Epithelial cell of esophagus (primary cell): ENCODE measurements at regions not wholly inside any gene's neighbourhood (a gene's known extent, or its start where the extent isn't known, plus 50 kb on each side); places are given as distances from the start of the nearest gene placed in this dataset.

Experiments used
- DNase-seq: peaks from one replicate; pipeline ENCODE4 v3.0.0; 2010; ENCODE audit warnings: low read depth
- H3K4me3 ChIP-seq: 2 replicates; pipeline ENCODE4 v1.5.1; 2011; ENCODE audit warnings: mild to moderate bottlenecking, low read length, control low read depth
- TF ChIP-seq, protein P1 (sequence below): IDR thresholded peaks from 2 replicates; pipeline ENCODE4 v1.5.1; 2011; ENCODE audit warnings: low read depth, mild to moderate bottlenecking, low read length, control low read depth, inconsistent platforms; ENCODE audit not compliant: insufficient read depth; ENCODE audit errors: missing control alignments

- H3K4me3 ChIP-seq: no peak overlapping the region
- TF ChIP-seq, protein P1, sequence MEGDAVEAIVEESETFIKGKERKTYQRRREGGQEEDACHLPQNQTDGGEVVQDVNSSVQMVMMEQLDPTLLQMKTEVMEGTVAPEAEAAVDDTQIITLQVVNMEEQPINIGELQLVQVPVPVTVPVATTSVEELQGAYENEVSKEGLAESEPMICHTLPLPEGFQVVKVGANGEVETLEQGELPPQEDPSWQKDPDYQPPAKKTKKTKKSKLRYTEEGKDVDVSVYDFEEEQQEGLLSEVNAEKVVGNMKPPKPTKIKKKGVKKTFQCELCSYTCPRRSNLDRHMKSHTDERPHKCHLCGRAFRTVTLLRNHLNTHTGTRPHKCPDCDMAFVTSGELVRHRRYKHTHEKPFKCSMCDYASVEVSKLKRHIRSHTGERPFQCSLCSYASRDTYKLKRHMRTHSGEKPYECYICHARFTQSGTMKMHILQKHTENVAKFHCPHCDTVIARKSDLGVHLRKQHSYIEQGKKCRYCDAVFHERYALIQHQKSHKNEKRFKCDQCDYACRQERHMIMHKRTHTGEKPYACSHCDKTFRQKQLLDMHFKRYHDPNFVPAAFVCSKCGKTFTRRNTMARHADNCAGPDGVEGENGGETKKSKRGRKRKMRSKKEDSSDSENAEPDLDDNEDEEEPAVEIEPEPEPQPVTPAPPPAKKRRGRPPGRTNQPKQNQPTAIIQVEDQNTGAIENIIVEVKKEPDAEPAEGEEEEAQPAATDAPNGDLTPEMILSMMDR: no peak
- DNase-seq: no peak
Observed at GRCh38 chr15:100765467-100766241, 114.0 kb upstream of the ALDH1A3 start.

- DNase-seq: no peak
- no peak overlapping the region for H3K4me3 ChIP-seq
- TF ChIP-seq, protein P1: no peak
Observed at GRCh38 chr15:100766243-100767000, 113.2 kb upstream of the ALDH1A3 start.

DNA sequence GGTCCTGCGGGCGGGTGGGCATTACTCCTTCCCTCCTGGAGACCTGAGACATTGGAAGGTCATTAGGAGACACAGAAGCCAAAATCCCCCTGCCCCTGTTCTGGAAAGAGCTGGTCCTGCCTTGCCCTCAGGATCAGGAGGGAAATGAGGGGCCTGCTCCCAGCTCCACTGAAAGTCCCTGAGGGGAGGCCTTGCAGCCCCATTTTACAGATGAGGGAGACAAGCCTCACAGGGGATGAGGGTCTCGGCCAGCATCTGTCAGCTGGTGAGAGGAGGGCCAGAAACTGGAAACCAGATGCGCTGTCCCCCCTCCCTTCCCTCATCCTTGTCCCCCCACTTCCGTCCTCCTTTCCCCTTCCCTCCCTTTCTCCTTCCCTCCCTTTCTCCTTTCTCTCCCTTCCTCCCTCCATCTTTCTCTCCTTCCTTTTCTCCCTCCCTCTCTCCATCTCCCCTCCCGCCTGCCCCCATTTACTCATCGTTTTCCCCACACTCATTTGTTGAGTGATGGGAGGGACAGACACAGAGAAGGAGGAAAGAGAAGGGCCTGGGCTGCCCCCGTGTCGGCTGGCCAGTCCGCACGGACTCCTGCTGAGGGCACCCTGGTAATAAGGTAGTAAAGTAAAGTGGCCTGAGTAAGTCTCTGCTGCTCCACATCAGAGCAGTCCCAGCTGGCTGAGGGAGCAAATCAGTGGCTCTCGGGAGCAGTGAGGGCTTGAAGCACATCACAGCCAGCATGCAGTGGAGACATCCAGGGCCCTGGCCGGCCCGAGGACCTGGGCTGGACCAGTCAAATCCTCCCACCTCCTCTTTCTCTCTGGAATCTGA, 112.4 kb upstream of the ALDH1A3 start:
- TF ChIP-seq, protein P1: no peak
- DNase-seq: no peak
- no peak overlapping the region for H3K4me3 ChIP-seq

- no peak overlapping the region for H3K4me3 ChIP-seq
- DNase-seq: no peak
- TF ChIP-seq, protein P1: no peak
Observed at GRCh38 chr15:100768501-100768931, 111.1 kb upstream of the ALDH1A3 start.

DNA sequence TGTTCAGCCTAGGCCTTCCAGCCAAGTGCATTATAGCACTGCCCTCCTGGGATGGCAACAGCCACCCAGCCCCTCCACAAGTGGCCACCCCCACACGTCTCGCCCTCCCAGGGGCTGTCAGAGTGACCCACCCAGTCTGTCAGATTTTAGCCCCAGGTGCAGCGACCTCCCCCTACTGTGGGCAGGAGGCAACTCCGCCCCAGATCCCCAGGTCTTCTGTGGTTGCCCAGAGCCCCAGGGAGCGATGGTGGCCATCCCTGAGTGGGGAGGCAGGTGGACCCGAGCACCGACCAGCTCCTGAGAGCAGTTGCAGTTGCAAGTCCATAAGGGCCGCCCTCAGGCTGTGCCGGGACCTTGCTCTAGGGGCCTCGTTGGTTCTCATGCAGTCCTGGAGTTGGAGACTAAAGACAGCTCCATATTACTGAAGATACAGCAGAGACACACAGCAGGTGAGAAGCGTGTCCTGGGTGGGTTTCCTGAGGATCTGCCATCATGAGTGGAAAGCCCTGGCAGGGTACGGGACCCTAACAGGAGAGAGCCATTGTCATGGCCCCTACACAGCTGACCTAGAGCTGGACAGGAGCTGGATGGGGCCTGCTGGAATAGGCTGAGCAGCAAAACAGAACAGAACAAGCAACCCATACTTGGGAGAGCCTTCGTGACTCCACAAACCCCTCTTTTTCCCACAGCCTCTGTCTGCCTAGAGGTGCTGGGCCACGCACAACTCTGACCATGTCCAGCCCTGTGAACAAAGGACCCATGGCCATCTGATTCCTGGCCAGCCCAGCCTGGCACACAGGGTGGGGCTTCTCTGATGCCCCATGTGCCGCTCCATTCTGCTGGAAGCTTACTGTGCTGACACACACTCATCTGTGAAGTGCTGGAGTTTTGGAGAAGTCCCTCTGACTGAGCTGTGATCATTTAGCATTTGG, 110.3 kb upstream of the ALDH1A3 start:
- no peak for DNase-seq
- TF ChIP-seq, protein P1: no peak

DNA sequence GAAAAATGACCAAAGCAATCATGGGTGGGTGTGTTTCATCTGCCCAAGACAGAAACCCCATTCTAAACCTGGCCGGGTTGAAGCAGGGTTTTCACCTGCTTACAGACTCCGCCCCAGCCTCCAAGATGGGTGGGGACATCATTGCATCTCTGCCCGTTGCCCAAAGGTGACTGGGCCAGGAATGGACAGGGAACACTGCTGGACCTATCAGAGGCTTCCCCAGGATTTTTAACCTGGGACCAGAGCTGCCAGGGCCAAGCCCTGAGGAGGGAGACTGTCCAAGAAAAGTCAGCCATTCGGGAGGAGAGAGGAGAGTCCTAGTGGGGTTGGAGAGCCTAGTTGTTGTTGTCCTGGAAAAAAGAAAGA, 109.7 kb upstream of the ALDH1A3 start:
- H3K4me3 ChIP-seq: no peak overlapping the region
- TF ChIP-seq, protein P1: no peak
- DNase-seq: no peak

More for the DNA sequence above, 110.3 kb upstream of the ALDH1A3 start:
- H3K4me3 ChIP-seq: no peak overlapping the region
